HG02763 (cell line): ENCODE measurements at regions not wholly inside any gene's neighbourhood (a gene's known extent, or its start where the extent isn't known, plus 50 kb on each side); places are given as distances from the start of the nearest gene placed in this dataset.
"Not testable (repeated sequence)": the region's sequence is repeated elsewhere in the genome, so short reads cannot be mapped to it uniquely, and the experiment has no call there.

ENCODE experiments used
- ATAC-seq: cut with Tn5 transposase; IDR thresholded peaks from one replicate; pipeline ENCODE4 v1.9.1; 2021; ENCODE audit warnings: mild to moderate bottlenecking, moderate library complexity; ENCODE audit not compliant: unreplicated experiment

DNA sequence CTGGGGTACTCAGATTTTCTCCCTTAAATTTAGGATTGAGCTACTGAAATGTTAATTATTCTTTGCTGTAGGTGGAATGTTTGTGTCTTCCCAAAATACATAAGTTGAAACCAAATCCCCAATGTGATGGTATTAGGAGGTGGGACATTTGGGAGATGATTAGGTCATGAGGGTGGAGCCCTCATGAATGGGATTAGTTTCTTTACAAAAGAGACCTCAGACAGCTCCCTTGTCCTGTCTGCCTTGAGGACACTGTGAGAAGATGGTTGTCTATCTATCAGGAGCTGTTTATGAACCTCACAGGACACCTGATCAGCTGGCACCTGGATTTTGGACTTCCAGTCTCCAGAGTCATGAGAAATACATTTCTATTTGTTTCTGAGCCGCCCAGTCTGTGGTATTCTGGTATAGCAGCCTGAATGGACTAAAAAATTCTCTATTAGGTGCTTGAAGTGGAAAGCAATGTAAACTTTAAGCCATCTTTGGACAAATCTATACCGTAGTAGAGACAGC lies 99.2 kb upstream of the UXS1 start:
- ATAC-seq = no peak

DNA sequence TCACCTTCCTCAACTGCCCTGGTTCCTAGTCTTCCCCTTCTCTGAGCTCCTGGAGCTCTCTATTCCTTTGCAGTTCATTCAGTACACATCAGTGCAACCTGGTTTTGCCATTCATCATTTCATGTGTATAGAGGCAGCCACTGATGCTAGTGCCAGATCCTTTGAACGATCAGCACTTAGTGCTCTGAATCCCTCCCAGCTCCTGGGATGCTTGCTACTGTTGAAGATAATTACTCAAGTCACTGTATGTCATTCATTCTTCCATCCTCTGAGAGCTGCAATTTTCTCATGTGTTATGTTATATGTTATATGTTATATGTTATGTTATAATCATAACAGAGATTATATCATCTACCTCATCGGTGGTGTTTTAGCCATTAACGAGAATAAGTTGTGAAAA lies 98.5 kb upstream of the UXS1 start:
- no peak for ATAC-seq

DNA sequence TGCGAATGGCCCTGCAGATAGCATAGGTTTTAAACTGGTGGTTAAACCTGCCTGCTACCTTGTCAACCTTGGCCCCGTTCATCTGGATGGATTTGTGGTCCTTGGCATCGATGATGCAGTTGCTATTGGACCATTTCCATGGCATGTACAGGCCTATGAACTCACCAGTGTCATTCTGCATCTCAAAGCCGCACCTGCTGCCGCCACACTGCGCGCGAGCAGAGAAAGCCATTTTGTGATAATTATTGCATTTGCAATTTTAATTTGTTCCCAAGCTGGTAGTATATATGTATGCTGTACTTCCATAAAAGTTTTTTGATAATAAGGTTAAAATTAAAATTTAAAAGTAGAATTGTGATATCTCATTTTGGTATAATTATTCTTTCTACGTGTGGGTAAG lies 94.8 kb upstream of the UXS1 start:
- ATAC-seq = no peak

DNA sequence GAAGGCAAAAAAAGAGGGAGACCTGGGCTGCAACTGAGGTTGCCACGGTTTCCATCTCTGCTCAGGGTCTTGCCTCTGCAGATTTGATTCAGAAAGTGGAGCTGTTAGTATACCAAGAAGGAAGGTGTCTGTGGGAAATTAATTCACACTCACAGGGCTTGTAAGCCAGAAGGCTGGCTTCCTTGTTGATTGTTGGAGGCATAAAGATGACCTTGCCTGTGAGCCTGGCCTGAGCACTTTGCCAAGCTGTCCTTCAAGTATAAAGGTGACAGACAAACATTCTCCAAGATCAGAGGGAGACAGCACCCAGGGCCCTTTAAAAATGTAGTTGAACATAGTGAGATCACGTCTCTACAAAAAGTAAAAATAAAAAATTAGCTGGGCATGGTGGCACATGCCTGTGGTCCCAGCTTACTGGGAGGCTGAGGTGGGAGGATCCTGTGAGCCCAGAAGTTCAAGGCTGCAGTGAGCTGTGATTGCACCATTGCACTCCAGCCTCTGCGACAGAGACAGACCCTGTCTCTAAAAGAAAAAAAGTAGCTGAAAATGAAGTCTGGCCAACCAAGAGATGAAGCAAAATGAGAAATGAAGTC lies 91.2 kb upstream of the UXS1 start:
- no peak for ATAC-seq

DNA sequence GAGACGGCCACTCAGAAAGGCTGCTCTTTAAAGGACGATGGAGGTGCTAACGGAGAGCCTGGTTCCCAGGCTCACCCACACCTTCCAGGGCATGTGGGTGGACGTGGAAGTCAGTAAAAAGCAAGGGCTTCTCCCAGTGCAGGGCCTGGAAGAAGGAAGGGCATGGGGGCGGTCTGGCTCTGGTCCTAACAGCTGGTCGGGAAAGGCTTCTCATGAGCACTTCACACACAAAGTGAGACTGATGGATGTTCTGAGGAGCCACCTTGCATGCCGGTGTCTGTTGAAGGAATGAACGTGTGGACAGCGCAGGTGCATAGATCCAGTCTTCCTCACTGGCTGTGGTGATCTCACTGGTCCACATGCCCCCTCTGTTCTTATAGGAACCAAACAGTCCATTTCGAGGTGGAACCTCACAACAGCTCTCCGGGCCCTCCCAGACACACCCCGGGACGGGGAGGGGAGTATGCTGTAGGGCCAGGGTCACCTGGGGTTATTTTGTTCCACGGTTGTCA lies 90.6 kb upstream of the UXS1 start:
- ATAC-seq = no peak

DNA sequence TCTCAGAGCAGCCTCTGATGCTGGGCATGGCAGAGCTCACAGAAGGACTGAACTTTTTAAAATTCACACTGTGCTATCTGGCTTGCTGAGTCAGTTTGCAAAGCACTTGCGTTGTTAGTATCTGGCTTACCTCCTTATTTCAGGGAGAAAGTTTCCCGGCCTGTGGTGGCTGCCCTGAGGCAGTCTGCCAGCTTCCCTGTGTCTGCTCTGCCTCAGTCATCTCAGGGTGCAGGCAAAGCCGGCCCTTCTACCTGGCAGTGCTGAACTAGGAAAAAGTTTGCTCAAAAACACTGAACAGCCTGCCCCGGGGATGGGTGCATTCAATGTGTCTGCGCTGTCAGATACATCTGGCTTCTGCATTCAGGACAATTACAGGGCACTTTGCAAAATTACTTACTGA lies 90.2 kb upstream of the UXS1 start:
- no peak for ATAC-seq

DNA sequence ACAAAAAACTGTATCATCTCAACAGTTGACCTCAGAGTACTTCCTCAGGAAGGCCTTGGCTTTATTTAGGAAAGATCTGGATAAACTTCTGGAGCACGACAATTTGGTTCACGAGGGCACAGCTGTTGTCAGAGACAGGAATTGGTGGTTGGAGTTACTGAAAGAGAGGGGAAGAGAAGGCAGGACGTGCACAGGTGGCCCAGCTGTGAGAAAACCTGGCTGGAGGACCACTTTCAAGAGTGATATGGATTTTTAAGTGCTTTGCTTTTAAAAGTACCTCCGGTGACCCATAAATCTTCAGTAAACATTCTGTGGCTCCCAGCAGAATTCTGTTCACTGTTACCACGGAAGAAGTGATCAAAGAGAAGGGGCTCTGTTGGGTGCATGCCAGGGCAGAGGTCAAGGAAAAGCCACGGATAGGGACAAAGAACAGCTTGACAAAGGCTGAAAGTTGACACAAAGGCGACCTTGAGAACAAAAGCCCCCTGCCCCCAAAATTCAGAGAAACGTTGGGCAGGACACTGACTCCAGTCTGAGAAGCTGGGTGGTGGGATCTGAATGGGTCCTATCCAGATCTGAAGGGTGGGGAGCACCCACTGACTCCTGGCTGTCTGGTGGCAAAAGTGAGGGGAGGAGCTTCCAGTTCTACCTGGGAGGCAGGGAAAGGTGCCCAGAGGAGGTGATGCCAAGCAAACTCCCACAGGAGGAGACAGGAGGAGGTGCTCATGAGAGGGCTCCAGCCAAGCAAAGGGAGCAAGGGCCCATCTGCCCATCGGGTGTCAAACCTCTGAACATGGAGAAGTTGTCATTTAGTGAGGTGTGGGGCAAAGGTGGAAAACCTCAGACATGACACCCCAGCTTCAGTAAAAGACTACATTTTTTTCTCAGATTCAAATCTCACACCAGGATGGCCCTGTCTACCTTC lies 89.4 kb upstream of the UXS1 start:
- ATAC-seq = not testable (repeated sequence)

DNA sequence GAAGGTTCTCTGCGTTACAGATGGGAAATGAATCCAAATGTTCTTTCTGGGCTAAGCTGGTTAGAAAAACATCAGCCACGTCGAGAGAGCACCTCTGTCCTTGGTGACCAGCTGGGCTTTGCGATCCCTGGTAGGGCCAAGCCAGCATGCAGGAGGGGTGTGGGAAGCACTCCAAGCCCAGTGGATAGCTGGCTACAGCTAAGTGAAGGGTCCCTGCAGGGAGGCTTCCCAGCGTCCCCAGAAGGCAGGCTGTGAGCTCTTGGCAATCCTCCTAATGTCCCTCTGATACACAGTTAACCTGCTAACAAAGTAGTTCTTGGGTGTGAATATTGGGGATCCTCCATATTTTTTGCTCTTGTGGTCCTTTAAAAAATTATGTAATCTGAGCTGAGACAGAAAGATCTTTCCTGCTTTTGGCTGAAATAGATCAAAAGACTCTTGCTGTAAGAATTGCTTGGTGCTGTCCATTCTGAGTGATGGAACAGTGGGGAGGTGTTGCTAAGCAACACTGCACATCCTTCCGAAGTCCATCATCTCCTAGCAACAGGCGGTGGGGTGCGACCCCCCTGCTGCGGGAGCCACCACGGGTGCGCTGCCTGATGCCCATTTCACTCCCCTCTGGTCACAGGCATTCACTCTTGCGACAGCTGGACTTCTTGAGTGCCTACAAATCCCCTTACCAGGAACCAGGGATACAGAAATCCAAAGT lies 88.5 kb upstream of the UXS1 start:
- ATAC-seq = no peak

DNA sequence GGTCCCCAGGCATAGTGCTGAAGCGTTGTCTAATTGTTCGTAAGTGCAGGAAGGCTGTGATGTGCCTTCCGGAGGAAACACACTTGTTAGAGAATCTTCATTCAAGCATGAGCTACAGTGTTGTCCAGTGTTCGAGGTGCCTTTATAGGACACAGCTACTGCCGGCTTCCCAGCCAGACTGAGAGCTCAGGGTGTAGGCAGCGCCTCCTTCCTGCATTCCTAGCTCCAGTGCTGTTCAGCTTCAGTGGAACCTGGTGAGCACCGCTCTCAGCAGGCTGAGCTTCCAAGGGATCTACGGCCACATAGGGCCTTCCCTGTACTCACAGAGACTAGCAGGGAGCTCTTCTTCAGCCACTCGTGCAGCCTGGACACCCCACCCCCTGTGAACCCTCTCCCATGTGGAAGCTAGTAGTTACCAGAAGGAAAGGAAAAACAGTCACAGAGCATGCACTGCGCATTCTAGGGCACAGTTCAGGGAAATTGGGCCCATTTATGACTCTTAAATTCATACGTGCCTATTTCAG lies 87.9 kb upstream of the UXS1 start:
- ATAC-seq = not testable (repeated sequence)

DNA sequence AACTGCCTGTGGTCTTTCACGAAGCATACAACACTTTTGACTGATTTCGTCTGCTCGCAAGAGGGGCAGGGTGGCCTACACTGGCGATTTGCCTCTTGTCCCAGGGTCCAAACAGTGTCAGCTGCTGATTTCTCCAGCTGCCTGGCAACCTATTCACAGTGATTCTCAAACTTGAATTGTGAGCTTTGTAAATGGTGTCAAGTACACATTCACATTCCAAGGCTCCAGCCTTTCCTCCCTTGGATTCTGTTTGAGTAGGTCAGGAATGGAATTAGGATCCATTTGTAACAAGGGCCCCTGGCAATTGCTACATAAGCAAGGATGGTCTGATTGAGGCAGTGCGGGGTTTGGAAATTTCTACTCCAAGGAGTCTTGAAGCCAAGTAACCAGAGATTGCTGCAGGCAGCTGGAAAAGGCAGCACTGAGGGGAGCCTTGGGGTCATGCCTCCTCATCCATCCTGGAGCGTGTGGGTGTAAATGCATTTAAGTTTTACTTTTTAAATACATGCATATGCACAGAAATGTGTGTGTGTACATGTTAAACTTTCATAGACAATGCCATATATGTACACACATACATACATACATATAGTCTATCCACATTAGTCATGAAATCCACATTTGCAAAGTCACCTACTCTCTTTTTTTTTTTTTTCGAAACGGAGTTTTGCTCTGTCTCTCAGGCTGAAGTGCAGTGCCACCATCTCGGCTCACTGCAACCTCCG lies 86.8 kb upstream of the UXS1 start:
- no peak for ATAC-seq

DNA sequence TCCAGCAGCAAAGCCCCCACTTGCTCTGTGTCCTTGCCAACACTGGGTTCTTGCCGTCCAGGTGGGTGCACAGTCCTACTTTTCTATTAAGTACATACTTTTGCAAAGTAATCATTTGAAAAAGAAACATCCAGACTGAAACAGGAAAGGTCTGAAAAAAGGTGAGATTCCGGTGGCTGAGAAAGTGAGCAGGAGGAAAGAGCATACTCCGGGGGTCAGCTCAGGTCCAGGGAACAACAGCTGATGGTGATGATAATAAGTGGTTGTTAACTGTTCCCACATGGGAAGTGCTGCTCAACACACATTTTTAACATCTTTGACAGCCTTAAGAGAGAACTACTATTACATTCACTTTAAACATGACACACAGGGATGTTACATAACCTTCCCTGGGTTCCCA lies 86.1 kb upstream of the UXS1 start:
- no peak for ATAC-seq

DNA sequence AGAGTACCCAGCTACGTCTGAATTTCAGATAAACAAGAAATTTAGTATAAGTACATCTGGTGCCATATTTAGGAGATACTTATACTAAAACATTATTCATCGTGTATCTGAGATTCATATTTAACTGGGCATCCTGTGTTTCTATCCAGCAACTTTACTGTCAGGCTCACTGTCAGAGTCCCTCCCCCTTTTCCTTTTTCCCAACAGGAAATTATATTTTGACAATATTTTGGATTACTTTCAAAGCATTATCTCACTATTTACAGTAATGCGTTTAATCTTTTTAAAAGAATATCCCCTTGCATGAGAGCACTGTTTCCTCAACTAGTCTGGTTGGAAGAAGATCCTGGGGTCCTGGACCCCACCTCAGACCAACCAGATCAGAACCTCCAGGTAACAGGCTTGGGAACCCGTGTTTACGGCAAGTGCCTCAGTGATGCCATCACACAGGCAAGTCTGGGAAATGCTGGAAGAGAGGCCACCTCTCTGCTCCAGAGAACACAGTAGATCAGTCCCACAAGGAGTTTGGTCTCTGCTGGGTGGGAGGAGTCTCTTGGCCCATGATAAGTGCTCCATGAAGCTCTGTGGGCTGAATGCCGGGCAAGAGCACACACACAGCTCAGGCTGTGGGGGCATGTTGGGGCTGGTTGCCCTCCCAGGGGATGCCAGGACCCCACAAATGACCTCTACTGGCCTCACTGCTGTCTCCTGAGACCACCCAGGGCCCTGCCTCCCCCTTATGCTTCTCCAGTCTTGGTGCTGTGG lies 84.2 kb upstream of the UXS1 start:
- no peak for ATAC-seq

DNA sequence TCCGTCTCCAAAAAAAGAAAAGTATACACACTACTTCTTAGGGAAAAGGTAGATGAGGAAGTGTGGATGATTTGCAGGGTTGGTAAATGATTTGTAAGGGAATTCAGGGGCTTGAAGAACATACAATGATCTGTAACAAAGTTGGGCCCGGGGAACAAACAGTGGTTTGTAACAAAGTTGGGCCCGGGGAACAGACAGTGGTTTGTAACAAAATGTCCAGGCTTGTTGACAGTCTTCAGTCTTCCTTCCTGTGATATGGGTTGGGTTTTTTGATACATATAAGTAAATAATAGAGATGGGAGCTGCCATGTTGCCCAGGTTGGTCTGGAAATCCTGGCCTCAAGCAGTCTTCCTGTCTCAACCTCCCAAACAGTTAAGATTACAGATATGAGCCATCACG lies 83.3 kb upstream of the UXS1 start:
- no peak for ATAC-seq

DNA sequence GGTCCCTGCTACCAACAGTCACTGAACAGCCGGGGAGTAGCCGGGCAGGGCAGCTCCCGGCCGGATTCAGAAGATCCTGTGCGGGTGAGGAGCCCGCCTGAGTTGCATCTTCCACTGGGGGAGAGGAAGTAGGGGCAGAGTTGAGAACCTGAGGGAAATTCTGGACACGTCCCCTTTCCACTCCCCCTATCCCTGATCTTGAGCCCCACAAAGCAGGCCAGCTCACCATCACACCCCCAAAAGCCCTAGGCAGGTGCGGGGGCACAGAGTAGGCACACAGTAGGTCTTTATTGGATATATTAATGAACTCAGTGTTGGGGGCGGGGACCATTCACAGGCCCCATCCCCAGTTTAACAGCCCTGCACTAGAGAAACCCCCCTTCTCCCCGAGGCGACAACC lies 81.9 kb upstream of the UXS1 start:
- no peak for ATAC-seq

DNA sequence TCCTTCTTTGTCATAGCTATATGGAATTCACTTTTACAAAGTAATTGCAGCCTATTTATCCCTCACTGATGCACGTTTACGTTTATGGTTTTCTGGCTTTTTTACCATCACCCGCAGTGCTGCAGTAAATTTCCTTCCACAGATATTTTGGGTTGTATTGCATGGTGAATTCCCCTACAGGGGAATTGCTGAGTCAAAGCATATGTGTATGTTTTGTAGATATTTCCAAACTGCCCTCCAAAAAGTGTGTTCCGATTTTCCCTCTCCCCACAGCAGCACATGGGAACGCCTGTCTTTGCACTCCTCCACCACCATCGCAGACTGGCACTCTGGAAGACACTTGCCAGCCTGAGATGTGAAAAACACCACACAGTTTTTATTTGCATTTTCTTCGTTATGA lies 80.6 kb upstream of the UXS1 start:
- no peak for ATAC-seq

DNA sequence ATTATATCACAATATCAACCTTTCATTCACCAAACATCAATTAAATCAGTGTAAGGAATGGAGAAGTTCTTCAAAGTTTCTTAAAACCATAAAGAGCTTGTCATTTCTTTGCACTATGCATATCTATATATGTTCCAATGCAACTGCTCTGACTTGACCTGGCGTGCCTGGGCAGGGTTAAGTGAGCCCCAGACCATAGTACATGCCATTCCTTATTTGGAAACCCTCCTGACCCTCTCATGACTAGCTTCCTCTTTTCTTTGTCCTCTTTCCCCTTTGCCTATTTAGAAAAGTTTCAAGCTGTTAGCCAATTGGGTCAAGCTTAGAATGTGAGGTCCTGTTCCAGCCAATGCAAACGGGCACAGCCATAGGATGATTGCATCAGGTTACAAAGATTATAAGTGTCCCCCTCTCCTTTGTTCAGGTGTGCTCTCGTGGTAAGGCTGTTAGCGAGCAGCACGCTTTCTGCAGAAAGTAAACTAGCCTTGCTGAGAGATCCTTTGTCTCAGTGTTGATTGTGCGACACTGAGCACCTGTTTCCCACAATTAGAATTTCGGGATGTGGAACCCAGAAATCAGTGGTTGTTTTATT lies 78.2 kb upstream of the UXS1 start:
- no peak for ATAC-seq

DNA sequence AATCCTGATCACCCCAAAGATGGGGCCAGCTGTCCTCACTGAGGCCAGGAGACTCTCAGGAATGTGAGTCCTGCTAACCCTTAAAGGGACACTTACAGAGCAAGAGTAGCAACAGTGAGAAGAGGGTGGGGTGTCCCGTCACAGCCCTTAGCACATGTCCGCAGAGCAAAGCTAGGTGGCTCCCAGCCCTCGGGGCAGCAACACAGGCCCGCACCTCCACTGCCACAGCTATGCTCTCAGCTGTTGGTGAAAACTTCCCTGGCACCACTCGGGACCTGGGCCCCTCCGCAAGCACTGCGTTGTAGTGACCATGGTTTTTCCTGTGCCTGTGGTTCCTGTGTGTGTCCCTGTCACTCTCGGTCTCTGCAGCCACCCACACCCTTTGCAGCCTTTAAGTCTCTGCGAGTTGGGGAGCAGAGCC lies 76.4 kb upstream of the UXS1 start:
- ATAC-seq = no peak

DNA sequence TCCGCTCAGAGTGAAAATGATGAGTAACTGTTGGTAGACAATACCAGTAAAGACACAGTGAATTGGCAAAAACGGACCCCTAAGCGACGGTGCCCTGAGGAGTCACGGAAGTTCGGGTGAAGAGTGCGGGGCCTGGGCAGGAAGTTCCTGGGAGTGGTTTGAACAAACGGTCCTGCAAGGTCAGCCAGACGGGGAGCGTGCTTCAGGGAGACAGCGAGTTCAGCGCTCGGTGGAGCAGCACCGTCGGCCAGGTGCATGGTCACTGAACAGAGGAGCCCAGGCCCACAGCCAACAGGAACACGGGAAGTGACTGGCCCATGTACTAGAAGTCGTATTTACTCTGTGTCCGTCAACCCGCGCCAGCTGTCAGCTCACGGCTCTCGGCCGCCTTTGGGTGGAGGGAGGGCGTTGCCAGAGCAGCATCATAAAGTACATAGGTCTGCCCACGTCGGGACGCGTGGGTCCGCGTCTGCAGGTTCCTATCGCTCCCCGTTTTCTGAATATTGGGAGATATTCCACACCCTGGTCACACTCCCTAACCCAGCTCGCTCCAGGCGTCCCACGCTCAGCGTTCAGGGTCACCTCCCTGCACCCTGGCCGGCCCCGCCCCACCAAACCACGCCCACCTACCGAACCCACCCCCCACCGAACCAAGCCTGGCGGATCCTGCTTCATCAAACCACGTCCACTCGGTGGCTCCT lies 75.6 kb upstream of the UXS1 start:
- peak; percentile 80 for ATAC-seq

DNA sequence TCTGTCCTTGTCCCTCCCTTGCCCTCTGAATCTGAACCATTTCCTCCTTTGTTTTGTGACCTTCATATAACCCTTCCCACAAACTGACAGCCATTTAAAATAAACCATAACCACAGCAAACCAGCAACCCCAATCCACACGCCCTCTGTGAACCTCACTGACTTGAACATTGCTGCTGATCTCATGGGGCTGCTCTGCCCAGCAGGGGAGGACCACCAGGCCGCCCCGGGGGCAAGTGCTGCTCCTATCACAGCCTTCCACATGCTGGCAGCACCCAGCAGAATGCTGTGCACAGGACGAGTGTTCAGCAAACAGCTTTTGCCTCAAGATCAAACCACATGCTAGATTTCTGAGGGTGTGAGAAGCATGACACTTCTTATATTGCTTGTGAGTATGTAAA lies 73.9 kb upstream of the UXS1 start:
- no peak for ATAC-seq
